Adrenal gland (tissue), 5 donors: ENCODE measurements at regions not wholly inside any gene's neighbourhood (a gene's known extent, or its start where the extent isn't known, plus 50 kb on each side); places are given as distances from the start of the nearest gene placed in this dataset.

ENCODE experiments used
- POLR2A ChIP-seq, 2 donors: fragments of 450-650 bp; IDR thresholded peaks; one replicate each; pipeline ENCODE4 v1.6.1; 2017; ENCODE audit warnings: antibody characterized with exemption in 2 of 2, mild to moderate bottlenecking in 2 of 2, moderate library complexity in 1 of 2
- TF ChIP-seq, protein P1 (sequence below), 6 experiments: fragments of 450-650 bp in 4 of 6; fragments of 200-600 bp in 2 of 6; sonication (generic) in 1 of 6; IDR thresholded peaks; 1 replicate in 5 of 6; 2 replicates in 1 of 6; pipeline versions ENCODE4 v1.5.1 to v1.8.0; 2016 to 2021; ENCODE audit warnings: antibody characterized with exemption in 6 of 6, mild to moderate bottlenecking in 2 of 6, moderate library complexity in 1 of 6
- donor health status: DM: no; HTN: no; CAD: no.

DNA sequence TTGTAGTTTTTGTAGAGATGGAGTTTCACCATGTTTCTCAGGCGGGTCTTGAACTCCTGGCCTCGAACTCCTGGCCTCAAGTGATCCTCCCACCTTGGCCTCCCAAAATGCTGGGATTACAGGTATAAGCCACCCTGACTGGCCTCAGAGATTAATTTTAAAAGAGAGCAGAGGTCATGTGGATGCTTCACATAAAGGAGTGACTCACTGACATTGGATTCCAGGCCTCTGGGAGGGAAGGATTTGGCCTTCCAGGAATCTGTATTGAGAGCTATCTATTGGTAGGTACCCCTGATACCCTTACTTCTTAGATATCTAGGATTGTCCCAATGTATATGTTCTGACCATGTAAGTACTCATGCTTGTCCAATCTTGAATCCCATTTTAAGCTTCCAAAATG lies 138.4 kb downstream of the FAM161A start:
- TF ChIP-seq, protein P1, sequence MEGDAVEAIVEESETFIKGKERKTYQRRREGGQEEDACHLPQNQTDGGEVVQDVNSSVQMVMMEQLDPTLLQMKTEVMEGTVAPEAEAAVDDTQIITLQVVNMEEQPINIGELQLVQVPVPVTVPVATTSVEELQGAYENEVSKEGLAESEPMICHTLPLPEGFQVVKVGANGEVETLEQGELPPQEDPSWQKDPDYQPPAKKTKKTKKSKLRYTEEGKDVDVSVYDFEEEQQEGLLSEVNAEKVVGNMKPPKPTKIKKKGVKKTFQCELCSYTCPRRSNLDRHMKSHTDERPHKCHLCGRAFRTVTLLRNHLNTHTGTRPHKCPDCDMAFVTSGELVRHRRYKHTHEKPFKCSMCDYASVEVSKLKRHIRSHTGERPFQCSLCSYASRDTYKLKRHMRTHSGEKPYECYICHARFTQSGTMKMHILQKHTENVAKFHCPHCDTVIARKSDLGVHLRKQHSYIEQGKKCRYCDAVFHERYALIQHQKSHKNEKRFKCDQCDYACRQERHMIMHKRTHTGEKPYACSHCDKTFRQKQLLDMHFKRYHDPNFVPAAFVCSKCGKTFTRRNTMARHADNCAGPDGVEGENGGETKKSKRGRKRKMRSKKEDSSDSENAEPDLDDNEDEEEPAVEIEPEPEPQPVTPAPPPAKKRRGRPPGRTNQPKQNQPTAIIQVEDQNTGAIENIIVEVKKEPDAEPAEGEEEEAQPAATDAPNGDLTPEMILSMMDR (IDR thresholded peaks at IDR 0.05) = no peak
- TF ChIP-seq POLR2A (IDR thresholded peaks at IDR 0.05) = no peak
